Esophagus muscularis mucosa (tissue), 4 donors: ENCODE measurements at regions not wholly inside any gene's neighbourhood (a gene's known extent, or its start where the extent isn't known, plus 50 kb on each side); places are given as distances from the start of the nearest gene placed in this dataset.

Experiments
- EP300 ChIP-seq: sonication (generic); formaldehyde crosslinking; IDR thresholded peaks from one replicate; pipeline ENCODE4 v1.6.1; 2017; ENCODE audit warnings: antibody characterized with exemption
- POLR2A ChIP-seq: fragments of 450-650 bp; IDR thresholded peaks from one replicate; pipeline ENCODE4 v1.6.1; 2017; ENCODE audit warnings: antibody characterized with exemption, moderate library complexity, mild to moderate bottlenecking, low read depth
- POLR2AphosphoS5 ChIP-seq, 2 donors: sonication (generic); formaldehyde crosslinking; IDR thresholded peaks; one replicate each; pipeline ENCODE4 v1.6.1; 2017; ENCODE audit warnings: antibody characterized with exemption in 2 of 2
- TF ChIP-seq, protein P1 (sequence below), 3 experiments: fragments of 200-600 bp in 2 of 3; fragments of 450-650 bp in 1 of 3; sonication (generic) in 2 of 3; IDR thresholded peaks; one replicate each; pipeline ENCODE4 v1.5.1; 2017 to 2019; ENCODE audit warnings: antibody characterized with exemption in 3 of 3, mild to moderate bottlenecking in 2 of 3, moderate library complexity in 1 of 3

GRCh38 chr12:91972896-91973295 lies 172.8 kb downstream of the BTG1 start:
- TF ChIP-seq, protein P1, sequence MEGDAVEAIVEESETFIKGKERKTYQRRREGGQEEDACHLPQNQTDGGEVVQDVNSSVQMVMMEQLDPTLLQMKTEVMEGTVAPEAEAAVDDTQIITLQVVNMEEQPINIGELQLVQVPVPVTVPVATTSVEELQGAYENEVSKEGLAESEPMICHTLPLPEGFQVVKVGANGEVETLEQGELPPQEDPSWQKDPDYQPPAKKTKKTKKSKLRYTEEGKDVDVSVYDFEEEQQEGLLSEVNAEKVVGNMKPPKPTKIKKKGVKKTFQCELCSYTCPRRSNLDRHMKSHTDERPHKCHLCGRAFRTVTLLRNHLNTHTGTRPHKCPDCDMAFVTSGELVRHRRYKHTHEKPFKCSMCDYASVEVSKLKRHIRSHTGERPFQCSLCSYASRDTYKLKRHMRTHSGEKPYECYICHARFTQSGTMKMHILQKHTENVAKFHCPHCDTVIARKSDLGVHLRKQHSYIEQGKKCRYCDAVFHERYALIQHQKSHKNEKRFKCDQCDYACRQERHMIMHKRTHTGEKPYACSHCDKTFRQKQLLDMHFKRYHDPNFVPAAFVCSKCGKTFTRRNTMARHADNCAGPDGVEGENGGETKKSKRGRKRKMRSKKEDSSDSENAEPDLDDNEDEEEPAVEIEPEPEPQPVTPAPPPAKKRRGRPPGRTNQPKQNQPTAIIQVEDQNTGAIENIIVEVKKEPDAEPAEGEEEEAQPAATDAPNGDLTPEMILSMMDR (IDR thresholded peaks at IDR 0.05): no peak
- TF ChIP-seq POLR2AphosphoS5 (IDR thresholded peaks at IDR 0.05) (no peak), POLR2A (no peak), EP300 (no peak)
